ENCODE measurements at regions not wholly inside any gene's neighbourhood (a gene's known extent, or its start where the extent isn't known, plus 50 kb on each side); places are given as distances from the start of the nearest gene placed in this dataset.

DNA sequence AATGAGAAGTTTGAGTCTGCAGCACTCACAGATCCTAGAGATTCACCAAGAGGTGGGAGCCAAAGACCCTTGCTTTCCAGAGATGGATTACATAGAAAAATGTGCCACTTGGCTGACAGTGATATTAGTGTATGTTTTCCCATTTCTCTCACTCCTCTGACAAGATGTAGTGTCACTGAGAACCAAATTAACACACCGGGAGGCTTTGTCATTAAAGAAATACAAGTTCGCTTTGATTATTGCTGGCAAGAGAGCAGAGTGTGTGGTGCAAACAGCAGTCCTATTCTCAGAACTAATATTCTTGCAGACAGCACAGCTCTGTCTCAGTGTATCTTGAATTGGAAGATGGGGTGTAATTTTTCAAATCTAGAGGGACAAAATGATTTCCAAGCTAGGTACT, 171.6 kb upstream of the SETBP1 start:
- TF ChIP-seq, protein P1, sequence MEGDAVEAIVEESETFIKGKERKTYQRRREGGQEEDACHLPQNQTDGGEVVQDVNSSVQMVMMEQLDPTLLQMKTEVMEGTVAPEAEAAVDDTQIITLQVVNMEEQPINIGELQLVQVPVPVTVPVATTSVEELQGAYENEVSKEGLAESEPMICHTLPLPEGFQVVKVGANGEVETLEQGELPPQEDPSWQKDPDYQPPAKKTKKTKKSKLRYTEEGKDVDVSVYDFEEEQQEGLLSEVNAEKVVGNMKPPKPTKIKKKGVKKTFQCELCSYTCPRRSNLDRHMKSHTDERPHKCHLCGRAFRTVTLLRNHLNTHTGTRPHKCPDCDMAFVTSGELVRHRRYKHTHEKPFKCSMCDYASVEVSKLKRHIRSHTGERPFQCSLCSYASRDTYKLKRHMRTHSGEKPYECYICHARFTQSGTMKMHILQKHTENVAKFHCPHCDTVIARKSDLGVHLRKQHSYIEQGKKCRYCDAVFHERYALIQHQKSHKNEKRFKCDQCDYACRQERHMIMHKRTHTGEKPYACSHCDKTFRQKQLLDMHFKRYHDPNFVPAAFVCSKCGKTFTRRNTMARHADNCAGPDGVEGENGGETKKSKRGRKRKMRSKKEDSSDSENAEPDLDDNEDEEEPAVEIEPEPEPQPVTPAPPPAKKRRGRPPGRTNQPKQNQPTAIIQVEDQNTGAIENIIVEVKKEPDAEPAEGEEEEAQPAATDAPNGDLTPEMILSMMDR (conservative IDR thresholded peaks at IDR 0.05 in 1 of 2, IDR thresholded peaks at IDR 0.05 in 1 of 2; ENCODE audit: low read depth in 1 of 2, low read length in 2 of 2), result no peak
- TF ChIP-seq EZH2 (IDR thresholded peaks at IDR 0.05; ENCODE audit: low read length, missing control alignments), result no peak
